ELF-1 (cell line): ENCODE measurements at regions not wholly inside any gene's neighbourhood (a gene's known extent, or its start where the extent isn't known, plus 50 kb on each side); places are given as distances from the start of the nearest gene placed in this dataset.
A peak's percentile ranks its signal among the peaks of the same experiment; 100 is the strongest.

ENCODE experiments used
- DNase-seq: peaks from one replicate; pipeline ENCODE4 v3.0.0-alpha.2; 2016; ENCODE audit warnings: low read depth, low spot score

DNA sequence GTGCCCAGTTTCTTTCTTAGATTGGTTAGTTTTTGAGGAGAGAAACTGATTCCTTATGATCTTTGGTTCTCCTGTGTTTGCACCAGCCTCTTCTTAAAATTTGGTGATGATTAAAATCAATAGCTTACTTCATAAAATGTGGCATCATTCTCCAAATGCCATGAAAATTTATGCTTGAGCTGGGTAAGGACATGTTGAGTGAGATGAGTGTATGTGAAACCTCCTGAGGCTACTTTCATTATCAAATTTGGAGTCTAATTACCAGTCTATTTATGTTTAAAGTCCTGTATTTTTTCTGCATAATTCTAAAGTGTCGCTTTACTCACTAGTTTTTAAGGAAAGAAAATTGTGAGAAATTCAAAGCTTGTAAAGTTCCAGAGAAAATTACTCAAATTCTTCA, 102.1 kb downstream of the DIPK2A start:
- no peak for DNase-seq

DNA sequence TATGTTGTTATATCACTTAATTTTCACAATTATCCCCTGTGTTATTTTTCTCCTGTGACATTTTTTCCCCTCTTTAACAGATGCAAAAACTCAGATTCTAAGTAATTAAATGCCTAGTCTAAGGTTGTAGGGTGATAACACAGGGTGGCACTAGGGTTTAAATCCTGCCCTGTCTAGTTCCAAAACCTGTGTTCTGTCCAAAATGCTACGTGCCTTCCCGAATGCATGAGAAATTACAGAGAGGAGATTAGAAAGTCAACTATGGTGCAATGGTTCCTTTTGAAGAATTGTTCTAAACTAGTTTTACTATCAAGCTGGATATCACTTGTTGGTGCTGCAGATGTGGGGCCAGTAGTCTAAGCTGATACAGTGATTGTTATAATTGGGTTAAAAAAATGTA, 108.0 kb downstream of the DIPK2A start:
- DNase-seq, result no peak

DNA sequence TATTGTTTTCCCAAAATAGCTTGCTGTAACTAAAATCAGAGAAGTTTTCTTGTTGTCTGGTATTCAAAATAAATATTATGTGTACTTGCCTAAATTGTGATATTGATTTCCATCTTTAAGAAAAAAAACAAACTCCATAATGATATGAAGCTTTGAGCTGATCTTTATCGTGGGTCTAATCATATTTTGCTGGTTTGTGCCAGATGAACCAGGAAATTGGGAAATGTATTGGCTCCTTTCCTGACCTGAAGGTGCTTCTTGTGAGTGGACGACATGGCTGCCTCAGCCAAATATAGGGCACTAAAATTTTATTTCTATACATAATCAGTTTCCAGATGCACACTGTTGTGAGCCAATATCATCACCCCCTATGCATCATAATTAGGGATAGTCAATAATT, 113.3 kb downstream of the DIPK2A start:
- no peak for DNase-seq

DNA sequence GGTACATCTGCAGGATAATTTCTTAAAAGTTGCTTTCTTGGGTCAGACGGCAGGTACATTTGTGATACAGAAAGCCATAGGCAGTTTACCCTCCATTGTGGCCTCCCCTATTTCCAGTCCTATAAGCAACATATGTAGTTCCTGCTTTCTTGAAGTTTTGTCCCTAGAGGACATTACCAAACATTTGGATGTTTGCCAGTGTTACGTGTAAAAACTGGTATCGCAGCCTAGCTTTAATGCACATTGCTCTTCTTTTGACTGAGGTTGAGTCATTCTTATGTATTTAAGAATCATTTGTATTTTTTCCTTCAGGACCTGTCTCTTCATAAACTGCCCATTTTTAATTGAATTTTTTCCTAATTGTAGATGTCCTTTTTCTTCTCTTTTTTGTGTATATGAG, 114.3 kb downstream of the DIPK2A start:
- no peak for DNase-seq

DNA sequence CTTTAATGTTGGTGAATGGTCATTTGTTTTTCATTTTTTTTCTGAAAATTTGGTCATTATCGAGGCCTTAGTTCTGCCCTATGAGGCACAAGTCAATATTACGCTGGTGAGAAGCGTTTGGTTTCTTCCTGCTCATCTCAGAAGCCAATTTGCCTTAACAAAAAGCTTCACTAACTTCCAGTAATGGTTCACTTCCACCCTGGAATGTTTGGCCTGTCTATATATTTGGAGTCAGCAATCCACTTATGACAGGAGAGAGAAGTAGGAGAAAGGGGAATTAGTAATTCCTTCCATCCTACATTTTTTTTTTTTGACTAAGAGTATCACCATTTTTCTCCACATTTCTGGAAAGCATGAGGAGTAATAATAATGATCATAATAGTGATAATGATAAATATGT, 124.4 kb downstream of the DIPK2A start:
- DNase-seq, result no peak

DNA sequence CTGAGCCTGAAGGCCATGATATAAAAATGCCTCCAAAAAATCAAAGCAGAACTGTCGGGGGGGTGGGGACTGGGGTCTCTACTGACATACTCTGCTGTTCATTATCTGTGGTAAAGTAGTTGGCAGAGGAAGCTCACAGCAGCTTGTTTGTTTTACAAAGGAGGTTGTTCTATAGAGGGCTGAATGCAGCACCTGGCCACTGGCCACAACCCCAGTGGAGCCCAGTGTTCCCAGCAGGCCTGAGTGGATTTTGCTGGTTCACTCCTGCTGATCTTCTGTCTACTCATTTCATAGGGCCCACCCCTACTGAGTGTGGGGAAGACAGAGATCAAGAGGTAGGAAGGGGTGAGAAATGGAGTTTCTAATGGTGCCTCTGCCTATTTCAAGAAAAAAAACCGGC, 125.5 kb downstream of the DIPK2A start:
- no peak for DNase-seq

DNA sequence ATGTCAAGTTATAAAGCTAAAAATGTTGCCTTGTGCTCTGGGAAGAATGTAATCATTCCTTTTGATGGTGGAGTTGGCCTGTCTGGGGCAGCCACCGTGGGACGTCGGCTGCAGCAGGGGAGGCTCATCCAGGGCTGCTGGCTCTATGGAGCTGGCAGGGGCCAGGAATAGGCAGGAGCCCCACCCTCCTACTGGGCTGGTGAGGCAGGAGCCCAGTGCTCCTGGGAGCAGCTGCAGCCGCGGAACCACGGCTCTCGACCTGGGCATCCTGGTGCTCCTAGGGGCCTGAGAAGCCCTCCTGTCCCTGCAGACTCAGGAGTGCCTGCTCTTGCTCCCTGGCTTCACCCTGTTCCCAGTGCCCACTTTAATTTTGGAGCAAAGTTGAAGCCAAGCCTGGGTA, 127.1 kb downstream of the DIPK2A start:
- DNase-seq, result no peak

DNA sequence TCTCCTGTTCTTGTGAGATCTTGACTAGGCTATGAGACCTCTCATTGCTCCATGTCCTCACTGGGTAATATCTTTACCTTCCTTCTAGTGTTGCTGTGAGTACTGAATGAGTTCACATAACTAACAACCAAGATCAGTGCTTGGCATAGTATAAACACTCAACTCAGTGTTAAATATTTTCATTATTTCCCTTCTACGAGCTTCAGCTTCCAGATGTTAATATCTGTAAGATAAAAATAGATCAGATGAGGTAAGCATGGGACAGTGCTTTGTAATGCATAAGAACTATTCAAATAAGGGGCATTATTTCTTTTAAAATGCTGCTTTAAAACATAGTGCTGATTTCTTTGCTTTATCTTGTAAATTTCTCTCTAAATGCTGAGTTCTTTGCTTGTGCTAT, 130.8 kb downstream of the DIPK2A start:
- DNase-seq, result no peak

DNA sequence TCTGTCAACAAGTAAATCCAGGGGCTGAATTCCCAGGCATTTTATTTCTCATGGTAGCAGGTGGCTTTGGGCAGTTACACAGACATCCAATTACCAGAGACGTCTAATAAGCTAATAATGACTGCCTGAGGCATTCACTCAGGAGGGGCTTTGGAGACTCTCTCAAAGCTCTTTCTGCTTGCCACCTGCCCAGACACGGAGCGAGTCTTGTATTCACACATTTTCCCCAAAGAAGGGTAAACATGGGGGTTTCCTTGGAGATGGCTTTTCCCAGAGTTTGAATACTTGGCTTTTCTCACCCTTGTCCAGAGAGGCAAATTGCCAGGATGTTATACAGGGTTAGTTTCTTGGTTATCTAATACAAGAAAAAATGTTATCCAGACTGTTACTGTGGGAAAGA, 132.6 kb downstream of the DIPK2A start:
- peak; percentile 9 for DNase-seq

DNA sequence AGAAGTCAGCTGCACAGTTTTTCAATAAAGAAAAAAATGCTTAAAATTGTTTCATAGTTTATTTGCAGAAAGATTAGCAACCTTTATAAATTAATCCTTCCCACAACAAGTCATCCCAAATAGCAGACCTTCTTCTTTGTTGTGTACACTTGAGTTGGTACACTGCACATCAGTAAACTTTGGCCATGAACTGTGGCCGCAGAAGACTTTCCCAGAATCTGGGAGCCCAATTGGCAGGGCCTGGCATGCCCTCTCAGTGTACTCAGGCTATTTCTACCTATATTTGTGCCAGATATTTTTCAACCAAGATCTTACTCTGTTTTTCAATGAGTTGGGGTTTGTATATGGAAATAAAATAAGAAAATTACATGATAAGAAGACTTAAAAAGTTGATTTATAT, 133.1 kb downstream of the DIPK2A start:
- DNase-seq, result no peak

DNA sequence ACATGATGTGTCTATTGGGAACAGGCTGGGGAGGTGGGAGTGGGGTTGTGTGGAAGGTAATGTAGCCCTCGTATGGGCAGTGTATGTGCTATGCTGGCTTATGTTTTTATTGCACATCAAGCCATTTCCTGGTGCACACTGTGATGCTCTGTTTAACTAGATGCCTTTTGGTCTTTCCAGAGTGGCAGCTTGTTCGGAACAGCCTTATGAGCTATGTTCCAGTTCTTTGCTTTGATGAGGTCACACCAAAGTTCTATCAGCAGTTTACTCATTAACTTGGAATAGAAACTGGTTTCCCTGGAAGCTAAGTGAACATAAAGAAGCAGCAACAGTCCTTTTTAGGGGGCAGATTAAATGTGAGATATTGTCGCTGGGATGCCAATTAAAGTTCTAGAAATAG, 133.9 kb downstream of the DIPK2A start:
- DNase-seq, result no peak

DNA sequence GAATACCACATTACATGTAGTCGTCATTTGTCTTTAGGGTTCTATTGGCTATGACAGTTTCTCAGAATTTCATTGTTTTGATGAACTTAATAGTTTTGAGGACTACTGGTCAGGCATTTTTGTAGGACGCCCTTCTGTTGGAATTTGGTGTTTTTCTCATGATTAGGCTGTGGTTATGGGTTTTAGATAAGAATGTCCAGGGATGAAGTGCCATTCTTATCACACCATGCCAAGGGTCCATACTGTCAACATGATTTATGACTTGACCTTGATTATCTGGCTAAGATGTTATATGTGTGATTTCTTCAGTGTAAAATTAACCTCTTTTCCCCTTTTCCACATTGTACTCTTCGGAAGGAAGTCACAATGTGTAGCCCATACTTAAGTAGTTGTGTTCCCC, 135.3 kb downstream of the DIPK2A start:
- DNase-seq, result no peak

DNA sequence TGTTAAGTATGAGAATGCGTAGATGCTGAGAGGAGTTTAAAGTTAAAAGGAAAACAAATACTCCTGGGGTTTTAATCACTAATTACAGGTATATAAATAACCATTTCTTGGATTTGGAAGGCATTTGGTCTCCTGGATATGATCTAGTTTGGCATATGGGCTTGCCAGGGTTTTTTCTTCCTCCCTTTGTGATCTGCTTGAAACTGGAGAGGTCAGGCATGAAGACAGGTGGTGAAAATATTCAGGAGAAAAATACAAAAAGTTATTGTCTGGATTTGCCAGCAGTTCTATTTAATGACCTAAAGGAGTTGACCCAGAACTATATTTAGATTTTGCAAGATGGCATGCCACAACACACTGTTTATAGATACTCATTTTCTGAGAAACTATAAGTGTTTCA, 136.3 kb downstream of the DIPK2A start:
- DNase-seq, result no peak

DNA sequence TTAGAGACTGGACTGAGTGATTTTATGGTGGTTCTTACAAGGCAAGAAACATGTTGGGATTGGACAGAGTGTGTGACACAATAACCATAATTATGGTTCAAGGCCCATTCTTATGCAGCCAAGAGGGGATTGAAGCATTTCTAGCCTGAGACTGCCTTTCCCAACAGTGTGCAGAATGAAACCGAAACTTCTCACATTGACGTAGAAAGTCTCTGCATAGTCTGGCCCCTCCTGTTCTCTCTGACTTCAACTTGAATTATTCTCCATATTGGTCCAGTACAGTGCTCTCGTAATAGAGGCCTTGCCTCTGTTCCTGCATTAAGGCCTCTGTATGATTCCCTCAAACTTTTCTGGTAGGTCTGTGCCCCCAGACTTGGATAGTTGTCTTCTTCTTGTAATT, 138.3 kb downstream of the DIPK2A start:
- no peak for DNase-seq

DNA sequence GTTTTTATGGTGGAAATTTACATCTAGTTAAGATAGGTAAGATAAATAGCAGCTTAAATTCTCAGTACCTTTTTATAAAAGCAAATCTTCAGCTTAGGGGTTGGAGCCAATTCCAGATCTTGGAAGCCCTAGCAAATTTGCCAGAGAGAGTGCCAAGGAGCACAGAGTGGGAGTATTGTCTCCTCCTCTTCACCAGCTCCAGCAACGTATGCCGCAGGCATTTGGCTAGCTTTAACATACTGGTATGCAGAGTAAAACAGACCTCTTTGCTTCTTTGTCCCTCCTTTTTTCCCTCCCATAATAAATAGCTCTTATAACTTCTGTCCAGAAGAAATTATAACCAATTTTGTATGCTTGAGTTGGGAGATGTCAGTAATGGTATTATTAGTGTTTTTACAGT, 140.4 kb downstream of the DIPK2A start:
- DNase-seq, result no peak

DNA sequence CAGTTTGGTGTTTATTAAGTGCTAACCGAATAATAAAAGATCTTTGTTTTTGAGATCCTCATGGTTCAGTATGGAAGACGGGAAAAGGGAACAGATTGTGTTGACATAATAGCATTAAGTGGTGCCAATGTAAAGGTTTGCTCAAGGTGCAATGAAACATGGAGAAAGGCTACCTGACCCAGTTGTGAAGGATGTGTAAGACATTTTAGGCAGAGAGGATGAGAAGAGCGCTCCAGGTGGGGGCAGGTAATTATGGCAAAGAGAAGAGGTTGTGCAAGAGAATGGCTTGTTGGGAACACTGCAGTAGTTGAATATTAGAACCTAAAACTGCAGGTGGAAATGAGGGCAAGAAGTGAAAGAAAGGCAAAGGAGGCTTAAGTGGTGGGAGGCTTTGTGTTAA, 140.8 kb downstream of the DIPK2A start:
- no peak for DNase-seq

DNA sequence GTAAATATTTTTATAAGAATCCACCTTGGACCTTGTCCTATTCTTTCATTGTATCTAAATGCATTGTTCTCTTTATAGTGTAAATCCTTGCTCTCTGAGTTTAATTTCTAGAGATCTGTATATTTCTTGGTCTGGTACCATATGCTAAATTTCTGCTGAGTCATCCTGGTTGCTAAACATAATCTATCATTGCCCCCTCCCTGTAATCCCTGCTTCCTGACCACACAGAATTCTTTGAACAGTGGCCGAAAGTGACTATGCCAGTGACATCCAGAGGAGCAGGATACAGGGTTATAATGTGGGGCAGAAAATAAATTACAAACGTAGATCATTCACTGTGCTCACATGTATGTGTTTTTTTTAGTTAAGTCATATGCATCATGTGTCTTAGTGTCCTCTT, 143.1 kb downstream of the DIPK2A start:
- no peak for DNase-seq

DNA sequence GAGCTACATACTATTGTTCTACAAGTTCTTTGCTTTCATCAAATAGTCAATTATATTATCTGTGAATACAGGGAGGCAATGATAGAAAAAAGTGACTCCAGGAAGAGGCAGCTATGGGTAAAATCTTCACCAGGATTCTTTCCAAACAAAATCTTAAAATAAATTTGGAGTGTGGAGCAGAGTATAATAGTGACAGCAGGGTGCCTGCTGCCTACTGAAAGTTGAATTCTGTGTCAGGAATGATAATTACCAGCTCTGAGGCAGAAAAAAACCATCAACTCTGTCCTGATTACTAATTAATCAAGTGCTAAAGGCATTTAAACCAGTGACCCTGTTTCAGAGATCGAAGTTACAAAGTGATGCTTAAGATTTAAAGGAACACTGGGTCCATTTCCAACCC, 148.0 kb downstream of the DIPK2A start:
- DNase-seq, result no peak

DNA sequence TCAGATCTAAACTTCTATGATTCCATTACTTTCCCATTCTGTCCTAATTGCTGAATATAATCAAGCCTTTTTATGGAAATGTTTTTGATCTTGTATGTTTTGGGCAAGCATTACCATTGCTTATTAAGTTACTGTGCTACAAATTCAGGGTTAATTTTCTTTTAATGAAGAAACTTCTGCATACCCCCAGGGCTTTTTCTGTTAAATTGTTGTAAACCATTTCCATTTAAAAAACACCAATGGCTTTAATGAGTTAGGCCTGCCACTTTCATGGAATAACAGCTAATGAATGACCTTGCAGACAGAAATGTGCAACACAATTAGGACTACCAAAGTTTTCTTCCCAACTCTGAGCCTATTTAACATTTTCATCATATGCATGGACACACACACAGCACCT, 150.0 kb downstream of the DIPK2A start:
- no peak for DNase-seq

DNA sequence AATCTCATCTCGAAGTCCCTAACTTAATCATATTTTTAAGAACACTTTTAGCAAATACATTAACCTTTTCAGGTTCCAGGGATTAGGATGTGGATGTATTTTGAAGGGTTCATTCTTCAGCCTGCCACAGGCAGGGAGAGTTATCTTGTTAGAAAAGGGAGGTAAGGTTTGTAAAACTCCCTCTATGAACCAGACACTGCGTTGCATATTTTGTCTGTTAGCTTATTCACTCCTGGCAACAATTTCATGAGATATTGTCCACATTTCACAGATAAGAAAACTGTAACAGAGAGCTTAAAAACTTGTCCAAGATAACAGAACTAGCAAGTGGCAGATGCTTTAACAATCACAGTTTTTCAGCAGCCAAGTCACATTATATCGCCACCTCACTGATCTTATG, 155.4 kb downstream of the DIPK2A start:
- no peak for DNase-seq

DNA sequence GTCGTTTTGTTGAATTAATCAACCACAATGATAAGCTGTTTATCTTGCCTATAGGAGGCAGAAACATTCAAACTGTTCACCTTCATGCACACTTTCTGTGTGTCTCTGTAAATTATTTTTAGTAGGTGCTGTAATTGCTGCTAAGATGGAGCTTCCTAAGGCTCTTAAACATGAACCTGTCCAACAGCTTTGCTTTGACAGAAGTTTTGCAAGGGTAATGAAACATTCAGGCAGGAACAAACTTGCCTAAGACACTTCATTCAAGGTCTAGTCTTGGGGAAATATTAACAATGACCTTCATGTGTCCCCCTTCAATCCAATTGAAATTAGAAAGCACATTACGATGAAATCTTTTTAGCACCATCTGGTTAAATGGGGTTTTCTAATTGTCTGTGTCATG, 156.1 kb downstream of the DIPK2A start:
- no peak for DNase-seq

DNA sequence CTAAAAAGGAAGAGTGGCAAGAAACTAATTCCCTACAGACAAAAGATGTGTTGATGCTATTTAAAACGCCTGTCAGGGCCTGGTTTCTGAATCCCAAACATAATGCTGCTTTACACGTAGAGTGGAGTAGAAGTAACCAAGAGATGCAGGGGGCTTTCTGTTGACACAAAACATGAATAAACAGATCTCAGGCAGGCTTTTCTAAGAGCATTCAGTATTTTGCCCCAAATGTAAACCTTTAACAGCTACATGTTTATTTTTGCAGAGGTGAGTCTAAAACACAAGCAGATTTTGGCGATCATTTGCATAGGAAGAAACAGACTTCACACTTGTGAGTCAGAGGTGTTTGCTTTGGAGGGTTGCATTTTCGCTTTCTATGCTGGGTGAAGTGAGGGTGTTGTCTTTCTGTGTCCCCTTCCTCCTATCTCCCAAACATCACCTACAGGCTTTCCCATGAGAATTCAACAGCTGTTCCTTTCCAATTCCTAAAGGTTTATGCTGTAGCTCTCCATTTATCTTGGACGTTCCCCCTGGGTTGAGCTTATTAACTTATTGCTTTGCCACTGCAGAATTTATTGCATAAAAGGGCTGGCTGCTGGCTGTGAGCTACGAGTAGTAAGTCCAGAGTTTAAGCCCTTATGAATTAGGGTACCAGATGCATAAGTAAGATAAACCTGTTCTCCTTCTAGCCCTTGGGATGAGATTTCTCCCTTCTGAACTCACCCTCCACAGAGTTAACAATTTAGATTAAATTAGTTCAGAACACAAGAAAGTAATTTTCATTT, 156.7 kb downstream of the DIPK2A start:
- no peak for DNase-seq

DNA sequence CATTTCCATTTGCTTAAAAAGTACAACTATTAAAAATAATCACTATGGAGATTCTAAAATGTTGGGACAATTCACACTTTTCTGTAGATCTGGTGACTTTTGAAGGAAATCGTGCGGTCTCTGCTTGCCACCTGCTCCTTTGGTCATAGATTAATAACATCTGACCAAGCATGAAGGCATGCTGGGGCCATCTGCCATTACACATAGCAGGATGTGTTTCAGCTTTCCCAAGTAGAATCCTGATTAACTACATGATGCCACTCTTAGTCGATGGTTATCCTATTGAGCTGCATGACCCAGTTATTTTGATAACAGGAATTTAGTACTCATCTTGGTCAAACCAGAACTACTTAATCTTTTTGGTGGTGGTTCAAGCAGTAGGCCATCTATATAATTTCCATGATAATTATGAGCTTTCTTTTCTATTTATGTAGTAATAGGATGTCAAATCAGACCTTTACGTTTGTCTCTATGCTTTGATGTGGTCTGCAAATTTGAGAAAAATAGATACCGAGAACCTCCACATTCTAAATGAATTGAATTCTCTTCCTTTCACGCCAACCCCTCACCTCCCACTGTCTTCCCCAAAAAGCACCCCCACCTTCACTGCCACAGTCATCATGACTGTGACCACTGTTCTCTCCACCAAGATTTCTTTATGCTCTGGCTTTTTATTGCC, 158.1 kb downstream of the DIPK2A start:
- no peak for DNase-seq

DNA sequence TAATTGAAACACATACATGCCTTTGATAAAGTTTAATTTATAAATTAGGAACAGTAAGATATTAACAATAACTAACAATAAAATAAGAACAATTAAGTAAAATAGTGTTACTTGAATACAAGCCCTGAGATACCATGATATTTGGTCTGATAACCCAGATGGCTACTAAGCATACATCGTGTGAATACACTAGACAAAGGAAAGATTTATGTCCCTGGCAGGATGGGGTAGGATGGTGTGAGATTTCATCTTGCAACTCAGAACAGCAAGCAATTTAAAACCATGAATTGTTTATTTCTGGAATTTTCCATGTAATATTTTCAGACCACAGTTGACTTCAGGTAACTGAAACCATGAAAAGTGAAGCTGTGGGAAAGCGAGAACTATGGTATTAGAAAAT, 169.5 kb downstream of the DIPK2A start:
- no peak for DNase-seq
